Activated CD4-positive, alpha-beta T cell treated with anti-CD3 and anti-CD28 coated beads, Interleukin-2, amount 50 U/mL, for 1 hour (primary cell): ENCODE measurements at regions not wholly inside any gene's neighbourhood (a gene's known extent, or its start where the extent isn't known, plus 50 kb on each side); places are given as distances from the start of the nearest gene placed in this dataset.

Source experiments
- DNase-seq: peaks from one replicate; pipeline ENCODE4 v3.0.0-alpha.2; 2020

DNA sequence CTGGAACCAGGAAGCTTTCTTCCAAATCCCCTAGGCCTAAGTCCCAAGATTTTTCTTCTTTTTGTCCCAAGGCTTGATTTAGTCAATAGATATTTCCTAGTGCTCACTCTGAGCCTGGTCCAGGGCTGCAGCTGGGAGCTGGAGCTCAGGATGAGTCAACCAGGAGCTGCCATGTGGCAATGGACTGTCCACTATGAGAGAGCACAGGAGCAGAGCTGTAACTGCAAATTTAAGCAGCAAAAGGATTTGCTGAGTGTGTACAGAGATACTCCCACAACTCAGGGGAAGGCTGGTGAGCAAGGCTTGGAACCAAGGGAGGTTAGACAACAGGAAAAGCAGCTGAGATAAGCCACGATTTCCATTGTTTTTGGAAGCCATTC is 92.1 kb upstream of the CXCL12 start:
- DNase-seq: no peak

DNA sequence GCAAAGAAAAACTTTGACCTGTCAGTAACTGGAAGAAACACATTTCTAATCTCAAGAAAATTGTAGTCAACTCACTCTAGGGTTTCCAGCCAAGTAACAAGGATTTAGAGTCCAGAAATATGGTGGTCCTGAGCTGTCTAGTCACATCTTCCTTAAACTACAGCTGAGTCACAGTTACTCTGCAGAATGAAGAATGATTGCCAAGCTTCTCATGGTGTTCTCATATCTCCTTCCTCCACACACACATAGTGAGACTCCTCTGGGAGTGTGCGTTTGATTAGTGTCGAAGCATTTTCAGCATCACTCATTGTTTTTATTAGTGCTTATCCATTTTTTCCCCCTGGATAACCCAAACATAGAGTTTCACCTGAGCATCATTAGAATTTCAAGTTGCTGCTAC is 93.1 kb upstream of the CXCL12 start:
- DNase-seq: no peak

DNA sequence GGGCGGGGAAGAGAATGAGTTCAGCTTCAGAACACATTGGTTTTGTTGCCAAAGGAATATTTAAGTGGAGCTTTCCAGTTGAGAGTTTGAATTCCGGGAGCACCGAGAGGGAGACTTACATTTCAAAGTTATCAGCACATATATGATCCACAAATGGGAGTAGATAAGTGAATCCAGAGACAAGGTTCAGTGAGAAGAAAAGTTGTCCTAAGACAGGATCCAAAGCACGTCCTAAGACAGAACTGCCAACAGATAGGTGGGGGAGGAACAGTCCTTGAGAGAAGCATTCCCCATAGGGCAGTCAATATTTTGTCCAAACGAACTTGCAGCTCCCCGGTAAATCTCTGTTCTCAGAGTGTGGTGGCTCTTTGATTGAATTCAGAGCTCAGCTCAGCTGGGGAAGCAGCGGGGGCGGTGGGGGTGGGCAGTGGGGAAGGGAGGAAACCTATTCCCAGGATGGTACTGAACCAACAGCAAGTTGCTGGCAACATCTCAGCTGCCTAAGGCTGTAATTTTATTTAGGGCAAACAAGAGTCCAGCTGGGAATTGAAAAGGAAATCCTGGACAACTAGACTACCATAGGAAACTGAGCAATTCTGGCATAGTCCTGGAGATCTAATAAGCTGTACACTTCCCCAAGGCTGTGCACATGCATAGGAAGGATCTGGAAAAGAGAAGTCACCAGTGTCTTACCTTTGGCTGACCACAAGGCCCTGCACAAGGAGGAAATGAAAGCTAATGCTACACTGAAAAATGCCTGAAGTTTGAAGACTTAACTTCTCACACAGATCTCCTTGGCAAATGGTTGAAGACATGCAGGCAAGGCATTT is 94.2 kb upstream of the CXCL12 start:
- no peak for DNase-seq

DNA sequence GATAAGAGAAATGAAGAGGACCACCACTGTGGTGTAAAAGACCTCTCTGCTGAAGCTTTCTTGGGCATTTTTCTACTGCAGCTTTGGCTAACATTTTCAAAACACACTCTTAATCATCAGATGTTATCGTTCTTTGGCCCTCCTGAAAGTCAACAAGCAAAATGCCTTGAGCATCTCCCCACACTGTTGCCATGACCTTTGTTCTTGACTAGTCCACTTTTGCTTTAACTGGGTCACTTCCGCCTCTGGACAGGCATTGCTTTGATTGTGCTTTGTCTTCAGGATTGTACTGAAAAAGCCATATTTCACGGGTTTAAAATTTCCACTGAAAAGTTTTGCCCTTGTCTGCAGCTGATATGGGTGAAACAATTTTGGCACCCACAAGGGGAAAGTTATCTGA is 107.8 kb upstream of the CXCL12 start:
- no peak for DNase-seq

DNA sequence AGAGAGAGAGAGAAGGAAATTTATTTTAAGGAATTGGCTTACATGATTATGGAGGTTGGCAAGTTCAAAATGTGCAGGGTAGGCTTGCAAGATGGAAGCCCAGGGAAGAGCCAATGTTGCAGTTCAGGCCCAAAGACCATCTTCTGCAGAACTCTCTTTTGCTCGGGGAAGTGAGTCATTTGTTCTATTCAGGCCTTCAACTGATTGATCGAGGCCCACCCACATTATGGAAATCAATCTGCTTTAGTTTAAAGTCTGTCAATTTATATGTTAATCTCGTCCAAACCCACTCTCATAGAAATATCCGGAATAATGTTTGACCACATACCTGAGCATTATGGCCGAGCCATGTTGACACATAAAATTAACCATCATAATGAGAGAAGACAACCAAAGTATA is 113.3 kb upstream of the CXCL12 start:
- no peak for DNase-seq

DNA sequence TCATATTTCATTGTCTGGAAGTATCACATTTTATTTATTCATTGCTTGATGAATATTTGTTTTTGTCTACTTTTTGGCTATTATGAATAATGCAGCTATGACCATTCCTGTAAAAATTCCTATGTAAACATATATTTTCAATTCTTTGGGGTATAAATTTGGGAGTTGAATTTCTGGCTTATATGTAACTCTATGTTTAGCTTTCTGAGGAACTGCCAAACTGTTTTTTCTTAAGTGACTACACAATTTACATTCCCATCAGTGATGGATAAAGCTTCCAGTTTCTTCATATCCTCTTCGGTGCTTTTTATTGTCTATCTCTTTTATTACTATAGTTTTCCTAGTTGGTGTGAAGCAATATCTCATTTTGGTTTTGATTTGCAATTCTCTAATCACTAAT is 115.6 kb upstream of the CXCL12 start:
- DNase-seq: no peak

DNA sequence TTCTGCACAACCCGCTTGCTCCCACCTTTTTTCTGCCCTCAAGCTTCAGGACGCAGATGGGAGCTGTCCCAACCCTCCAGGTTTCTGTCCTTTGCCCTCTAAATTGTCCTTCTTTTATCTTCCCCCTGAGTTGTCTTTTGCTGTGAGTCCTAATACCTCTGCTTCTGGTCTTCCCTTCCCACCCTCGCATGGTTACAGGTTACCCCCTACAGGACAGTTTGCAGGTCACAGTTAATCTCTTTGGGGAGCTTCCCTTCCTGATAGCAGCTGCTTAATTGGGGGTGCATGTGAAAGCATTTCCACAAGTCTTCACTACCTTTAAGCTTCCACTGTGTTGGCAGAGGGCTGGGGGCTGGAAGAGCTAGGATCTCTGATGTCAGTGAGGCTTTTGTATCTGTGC is 121.5 kb upstream of the CXCL12 start:
- no peak for DNase-seq

DNA sequence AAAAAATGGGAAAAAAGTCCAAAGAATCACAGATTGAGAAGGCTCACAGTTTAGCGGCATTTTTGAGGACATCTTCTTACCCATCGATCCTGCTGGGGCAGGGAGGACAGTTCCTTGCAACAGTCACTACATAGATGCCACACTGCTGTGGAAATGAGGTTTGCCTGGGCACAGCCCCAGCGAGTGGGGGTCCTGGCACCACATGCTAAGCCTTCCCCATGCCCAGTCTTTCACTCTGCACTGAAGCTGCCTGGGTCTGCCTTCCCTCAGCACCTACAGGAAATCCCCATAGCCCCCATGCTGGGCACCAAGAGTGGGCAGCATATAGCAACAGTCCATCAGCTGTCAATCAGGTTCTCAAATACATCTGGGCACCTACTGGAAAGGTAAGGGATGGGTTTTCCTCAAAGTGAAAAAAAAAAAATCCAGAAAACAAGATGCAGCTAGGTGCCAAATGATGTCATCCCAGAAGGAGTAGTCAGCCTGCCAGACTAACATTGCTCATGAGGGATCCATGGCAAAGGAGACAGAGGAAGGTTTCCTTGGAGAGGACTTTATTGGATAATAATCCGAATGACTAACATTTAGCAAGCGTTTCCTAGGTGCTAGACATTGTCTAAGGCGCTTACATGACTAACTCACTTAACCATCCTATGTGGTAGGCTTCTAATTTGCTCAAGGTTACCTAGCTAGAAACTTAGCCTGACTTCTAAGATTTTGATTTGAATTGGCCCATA is 125.7 kb upstream of the CXCL12 start:
- no peak for DNase-seq

DNA sequence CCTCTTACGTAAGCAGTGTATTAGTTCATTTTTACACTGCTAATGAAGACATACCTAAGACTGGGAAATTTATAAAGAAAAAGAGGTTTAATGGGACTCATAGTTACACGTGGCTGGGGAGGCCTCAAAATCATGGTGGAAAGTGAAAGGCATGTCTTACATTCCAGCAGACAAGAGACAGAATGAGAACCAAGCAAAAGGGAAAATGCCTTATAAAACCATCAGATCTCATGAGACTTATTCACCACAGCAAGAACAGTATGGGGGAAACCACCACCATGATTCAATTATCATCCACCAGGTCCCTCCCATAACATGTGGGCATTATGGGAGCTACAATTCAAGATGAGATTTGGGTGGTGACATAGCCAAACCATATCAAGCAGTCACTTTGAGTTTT is 126.3 kb upstream of the CXCL12 start:
- DNase-seq: no peak

DNA sequence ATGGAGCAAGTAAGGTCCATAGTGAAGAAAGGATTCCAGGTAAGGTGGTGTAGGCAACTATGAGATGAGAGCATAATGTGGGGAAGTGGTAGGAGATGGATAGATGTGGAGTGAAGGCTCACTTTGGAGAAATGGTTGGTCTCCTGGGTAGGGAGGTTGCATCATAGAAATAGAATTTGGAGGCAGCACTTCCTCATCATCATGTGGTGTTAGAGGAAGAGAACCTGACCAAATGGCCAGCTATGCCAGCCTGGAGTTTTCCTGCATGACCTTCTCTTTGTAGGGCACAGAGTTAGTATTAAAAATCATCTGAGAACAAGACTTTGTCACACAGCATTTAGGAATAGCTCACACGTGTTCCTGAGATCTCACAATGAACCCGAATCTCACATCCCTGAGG is 126.7 kb upstream of the CXCL12 start:
- DNase-seq: no peak

DNA sequence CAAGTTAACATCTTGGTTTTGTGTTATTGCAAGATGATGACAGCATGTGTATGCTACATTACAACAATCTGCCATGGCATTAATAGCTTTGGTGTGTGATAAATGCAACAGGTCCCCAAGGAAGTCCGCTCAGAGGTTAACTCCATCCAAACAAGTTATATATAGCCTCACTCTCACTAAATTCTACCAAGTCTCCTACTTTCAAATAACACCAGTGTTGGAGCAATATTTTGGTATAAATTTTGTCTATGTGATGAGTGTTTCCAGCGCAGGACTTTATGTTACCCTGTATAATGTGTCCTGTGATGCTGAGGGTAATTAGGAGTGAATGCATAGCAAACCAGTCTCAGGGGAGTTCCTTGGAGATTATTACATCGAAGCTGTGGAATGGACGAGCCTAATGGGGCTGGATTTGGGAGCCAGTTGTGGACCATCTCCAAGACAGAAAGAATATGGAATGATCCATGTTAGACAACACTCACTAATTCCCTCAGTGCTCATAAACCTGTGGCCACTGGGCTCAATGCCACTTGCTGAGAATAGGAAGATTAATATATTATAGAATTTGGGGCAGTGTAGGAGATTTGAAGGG is 127.6 kb upstream of the CXCL12 start:
- no peak for DNase-seq

DNA sequence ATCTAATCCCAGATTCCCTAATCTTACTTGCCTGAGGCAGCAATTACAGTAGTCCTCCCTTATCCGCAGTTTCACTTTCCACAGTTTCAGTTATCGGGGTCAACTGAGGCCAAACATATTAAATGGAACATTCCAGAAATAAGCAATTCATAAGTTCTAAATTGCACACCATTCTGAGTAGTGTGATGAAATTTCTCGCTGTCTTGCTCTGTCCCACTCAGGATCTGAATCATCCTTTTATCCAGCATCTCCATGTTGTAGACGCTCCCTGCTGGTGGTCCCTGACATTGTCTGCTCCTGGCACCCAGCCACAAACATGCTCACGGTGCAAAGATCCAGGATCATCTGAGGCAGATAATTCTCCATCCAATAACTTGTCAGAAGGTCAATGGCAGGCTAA is 128.7 kb upstream of the CXCL12 start:
- DNase-seq: no peak

DNA sequence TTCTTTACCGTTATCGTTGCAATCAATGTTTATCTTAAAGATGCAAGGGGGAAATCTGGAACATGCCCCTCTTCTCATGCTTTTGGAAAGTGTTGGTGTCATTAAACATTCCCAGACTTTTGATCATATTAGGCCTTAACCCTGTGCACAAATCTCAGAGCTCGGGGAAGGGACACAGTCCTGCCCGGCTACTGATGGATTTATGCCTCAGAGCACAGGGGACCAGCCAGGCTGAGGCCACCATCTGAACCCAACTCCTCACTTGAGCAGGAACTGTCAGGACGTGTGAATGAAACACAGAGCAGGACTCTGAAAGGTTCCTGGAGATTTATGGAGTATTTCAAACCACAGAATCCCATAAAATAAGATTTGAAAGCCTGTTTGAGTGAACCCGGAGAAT is 132.0 kb upstream of the CXCL12 start:
- DNase-seq: no peak

DNA sequence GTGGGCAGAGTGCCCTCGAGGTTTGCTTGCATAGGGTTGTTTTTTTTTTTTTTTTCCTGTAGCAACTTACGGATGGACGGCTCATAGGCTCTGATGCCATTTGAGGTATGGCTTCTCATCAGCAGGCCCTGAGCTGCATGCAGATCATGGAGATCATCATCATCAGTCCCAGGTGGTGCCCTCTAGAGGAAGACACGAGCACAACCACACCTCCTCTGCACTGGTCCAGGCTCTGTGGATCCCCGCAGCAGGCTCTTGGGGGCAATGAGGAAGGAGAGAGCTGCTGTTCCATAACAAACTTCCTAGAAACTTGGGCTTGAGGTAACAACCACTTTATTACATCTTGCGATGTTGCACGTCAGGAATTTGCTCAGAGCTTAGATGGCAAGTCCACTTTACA is 132.7 kb upstream of the CXCL12 start:
- no peak for DNase-seq

DNA sequence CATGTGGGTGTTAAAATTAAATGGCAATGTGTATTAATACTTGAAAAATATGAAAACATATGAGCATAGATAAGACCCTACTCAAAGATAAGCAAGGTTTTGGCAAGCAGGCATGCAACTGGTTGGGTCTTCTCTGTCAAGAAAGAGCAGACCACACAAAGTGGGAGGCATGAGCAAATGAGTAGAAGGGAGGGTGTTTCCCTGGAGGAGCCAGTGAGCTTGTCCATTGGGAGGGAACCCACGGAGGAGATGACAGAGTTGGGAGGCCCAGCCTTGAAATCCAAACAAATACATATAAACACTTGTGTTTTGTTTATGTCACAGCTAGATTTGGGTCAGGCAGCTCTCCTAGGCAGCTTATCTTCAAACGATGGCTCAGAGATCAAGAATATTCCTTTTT is 134.5 kb upstream of the CXCL12 start:
- no peak for DNase-seq

DNA sequence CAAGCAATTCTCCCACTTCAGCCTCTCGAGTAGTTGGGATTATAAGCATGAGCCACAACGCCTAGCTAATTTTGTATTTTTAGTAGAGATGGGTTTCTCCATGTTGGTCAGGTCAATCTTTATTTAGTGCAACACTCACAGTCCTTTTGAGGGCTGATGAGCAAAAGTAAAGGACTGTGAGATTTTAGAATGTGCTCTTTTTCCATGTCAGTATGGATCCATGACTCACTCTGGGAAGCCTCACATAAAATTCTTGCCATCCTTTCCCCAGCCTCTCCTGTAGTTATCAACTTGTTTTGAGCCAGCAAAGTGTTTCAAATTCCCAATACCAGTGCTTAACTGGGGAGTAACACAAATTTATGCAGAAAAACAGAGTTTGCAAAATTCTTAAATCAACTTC is 135.8 kb upstream of the CXCL12 start:
- no peak for DNase-seq

DNA sequence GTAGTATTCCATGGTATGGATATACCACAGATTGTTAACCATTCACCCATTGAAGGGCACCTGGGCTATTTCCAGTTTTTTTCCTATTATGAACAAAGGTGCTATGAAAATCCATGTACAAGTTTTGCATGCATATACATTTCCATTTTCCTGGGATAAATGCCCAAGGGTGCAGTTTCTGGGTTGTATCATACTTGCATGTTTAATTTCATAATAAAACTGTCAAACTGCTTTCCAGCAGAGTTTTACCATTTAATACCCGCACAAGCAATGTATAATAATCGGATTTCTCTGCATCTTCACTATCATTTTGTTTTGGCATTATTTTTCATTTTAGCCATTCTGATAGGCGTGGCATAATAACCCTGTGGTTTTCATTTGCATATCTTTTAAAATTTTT is 154.3 kb upstream of the CXCL12 start:
- no peak for DNase-seq

DNA sequence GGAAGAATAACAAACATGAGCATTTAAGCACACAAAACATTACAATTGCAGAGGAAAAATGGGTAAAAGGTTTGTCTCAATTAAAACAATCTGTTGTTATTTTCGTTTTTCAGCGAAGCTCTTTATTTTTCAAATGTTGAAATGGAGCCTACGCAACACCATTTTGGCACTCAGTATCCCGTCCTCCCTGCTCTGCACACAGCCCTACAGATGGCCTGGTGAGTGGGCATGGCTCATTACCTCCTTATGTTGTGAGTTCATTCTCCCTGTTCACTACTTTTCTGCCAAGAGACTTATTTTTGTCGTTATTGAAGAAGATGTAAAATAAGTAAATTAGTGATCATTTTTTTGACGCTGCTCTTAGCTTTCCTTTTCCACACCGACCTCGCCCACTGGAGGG is 167.8 kb upstream of the CXCL12 start:
- no peak for DNase-seq

DNA sequence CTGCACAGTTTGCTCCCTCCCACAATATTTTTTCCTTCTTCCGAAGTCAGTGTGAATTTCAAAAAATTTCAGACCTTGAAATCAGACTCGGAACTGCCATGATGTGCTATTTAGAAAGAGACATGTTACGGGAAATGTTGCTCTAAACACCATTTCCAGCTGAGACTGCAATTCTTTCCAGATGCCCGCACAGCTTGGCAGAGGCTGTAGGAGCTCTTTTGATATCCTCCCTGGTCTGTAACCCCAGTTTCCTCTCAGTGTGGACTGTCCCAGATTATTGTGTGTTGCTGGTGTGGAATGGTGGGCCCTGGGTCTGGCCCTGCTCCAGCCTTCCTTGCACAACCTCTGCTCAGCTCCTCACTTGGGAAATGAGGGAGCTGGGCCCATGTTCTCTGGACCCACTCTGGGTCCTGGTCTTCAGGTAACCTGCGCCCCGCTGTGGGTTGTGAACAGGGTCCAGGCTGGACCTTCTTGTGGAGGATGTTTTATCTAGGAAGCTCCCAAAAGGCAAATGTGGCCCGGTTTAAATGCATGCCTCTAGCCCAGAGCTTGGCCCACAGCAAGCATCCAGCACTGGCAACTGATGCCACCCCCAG is 172.8 kb upstream of the CXCL12 start:
- DNase-seq: no peak

DNA sequence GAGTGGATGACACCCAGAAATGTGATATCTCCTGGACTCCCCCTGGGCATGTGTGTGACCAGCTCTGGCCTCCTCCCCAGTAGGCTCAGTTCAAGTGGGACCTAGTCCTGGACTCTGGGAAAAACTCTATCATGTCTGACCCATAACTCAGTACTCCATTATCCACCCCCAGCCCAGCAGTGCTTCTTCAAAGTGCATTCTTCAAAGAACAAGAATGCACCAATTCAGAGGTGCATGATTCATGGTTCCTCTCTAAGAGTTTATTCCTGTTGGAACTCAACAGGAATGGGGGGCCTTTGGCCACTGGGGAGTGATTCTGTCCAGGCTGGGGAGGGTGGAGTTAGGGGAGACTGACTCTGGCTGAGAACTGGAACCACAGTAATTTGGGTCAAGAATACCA is 173.6 kb upstream of the CXCL12 start:
- no peak for DNase-seq

DNA sequence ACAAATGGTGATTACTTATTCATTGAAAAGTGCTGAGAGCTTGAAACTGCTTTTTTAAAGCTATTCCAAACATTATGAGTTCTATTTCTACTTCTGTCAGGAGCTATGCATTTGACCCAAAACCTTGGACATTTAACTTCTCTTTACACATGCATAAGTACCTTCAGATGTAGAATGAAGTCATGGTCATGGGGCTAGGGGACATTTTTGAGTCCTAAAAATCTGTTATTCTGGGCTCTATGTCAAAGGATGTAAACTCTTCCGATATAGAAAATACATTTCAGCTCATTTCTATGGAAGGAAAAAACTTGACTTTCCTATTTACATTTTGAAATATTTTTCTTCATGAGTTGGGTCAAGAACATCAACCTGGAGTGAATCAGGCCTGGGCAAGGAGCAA is 179.5 kb upstream of the CXCL12 start:
- DNase-seq: no peak

DNA sequence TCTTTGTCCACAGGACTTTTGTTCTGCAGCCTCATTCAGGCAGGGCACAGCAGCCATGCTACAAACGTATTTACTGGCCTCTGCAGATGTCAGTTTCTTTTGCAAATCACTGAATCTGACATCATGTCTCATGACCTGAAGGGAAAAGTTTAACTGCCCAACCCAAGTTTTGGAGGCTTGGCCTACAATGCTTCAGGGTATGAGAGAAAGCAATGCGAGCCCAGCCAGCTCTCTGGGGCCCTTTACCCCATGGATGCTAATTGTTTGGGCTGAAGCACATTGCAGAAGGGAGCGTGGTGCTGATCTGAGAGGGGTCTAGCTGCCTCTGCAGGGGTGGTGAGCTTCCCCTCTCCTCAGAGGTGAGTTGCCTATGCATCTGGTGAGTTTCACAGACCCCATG is 179.9 kb upstream of the CXCL12 start:
- DNase-seq: no peak

DNA sequence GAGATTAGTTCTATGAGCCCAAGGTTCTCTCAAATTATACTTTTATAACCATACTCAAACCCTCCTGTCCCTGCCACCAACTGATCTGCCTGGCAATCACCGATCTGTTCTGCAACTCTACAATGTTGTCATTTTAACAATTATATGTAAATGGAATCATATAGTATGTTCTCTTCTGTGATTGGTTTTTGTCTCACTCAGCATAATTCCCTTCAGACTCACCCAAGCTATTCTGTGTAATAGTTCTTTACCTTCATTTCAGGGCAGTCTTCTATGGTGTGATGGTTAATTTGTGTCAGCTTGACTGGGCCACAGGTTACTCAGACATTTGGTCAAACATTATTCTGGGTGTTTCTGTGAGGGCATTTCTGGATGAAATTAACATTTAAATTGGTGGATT is 181.9 kb upstream of the CXCL12 start:
- DNase-seq: no peak

DNA sequence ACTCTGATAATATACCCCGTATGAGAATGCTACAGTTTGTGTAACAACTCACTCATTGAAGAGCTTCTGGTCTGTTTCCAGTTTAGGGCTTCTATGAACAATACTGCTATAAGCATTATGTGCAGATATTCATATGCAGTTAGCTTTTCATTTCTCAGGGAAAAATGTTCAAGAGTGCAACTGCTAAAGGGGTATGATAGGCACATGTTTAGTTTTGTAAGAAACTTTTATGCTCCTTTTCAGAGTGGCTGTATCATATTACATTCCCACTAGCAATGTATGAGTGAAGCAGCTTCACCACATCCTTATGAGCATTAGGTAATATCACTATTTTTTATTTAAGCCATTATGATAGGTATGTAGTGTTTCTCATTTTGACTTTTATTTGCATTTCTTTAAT is 182.6 kb upstream of the CXCL12 start:
- no peak for DNase-seq
